ENCODE measurements at regions not wholly inside any gene's neighbourhood (a gene's known extent, or its start where the extent isn't known, plus 50 kb on each side); places are given as distances from the start of the nearest gene placed in this dataset.
"Not testable (repeated sequence)": the region's sequence is repeated elsewhere in the genome, so short reads cannot be mapped to it uniquely, and the experiment has no call there.

DNA sequence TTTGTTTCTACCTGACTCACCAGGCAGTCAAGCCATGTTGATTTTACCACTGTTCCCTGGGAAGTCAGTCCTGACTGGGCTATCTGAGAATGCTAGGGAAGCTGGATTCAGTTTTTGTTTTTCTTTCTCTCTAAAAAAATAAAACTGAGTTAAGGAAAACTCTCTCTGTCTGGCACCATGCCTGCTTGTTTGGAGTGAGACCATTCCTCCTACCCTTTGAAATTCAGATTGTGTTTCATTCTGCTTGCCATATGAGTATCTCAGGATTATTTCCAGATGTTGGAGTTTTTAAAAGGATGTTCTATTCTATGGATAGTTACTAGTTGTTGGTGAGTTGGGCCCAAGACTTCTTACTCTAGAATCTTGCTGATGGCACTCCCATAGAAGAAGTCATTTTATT lies 1917.0 kb downstream of the LRRC4C start:
- no peaks in the 10 kb centered on the region for H4K20me1 ChIP-seq (ENCODE audit: control insufficient read depth, insufficient read depth, low read length, poor library complexity, severe bottlenecking)
- H3K27me3 ChIP-seq (replicated peaks in 1 of 4; ENCODE audit: control extremely low read depth in 1 of 4, control insufficient read depth in 3 of 4, insufficient read depth in 4 of 4, low read length in 3 of 4) = no peaks in the 10 kb centered on the region
- H3K4me2 ChIP-seq (replicated peaks; ENCODE audit: low read depth, low read length, poor library complexity, severe bottlenecking) = no peak overlapping the region
- H3K27ac ChIP-seq (ENCODE audit: low read length in 2 of 2) = no peak overlapping the region
- no peak overlapping the region for H3K27ac Mint-ChIP-seq
- TF ChIP-seq, protein P1, sequence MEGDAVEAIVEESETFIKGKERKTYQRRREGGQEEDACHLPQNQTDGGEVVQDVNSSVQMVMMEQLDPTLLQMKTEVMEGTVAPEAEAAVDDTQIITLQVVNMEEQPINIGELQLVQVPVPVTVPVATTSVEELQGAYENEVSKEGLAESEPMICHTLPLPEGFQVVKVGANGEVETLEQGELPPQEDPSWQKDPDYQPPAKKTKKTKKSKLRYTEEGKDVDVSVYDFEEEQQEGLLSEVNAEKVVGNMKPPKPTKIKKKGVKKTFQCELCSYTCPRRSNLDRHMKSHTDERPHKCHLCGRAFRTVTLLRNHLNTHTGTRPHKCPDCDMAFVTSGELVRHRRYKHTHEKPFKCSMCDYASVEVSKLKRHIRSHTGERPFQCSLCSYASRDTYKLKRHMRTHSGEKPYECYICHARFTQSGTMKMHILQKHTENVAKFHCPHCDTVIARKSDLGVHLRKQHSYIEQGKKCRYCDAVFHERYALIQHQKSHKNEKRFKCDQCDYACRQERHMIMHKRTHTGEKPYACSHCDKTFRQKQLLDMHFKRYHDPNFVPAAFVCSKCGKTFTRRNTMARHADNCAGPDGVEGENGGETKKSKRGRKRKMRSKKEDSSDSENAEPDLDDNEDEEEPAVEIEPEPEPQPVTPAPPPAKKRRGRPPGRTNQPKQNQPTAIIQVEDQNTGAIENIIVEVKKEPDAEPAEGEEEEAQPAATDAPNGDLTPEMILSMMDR (IDR thresholded peaks at IDR 0.05) = no peak
- no peak for TF ChIP-seq EZH2 (IDR thresholded peaks at IDR 0.05; ENCODE audit: borderline replicate concordance, insufficient read depth, low read depth, low read length, poor library complexity, severe bottlenecking)
- peaks cover 0 to 9% (median 0%) of the 10 kb centered on the region in 3 donors for H3K9me3 ChIP-seq (ENCODE audit: control extremely low read depth in 1 of 3, control insufficient read depth in 2 of 3, insufficient read depth in 1 of 3, low read length in 2 of 3)
- CTCF ChIA-PET = no interaction called here
- no peak overlapping the region for H2AFZ ChIP-seq (ENCODE audit: insufficient read depth, low read depth, low read length, poor library complexity, severe bottlenecking)
- no peaks in the 10 kb centered on the region for H3K4me1 Mint-ChIP-seq
- no peak overlapping the region for H3K4me3 ChIP-seq (ENCODE audit: control extremely low read depth in 1 of 5, extremely low read depth in 1 of 5, insufficient read depth in 1 of 5, low read depth in 2 of 5, low read length in 4 of 5)
- no peaks in the 10 kb centered on the region for H3K27me3 Mint-ChIP-seq
- no peaks in the 10 kb centered on the region for H3K79me2 ChIP-seq (ENCODE audit: control insufficient read depth, insufficient read depth, low read length)
- DNase-seq (no peak), ATAC-seq (ENCODE audit: low read depth) (no peak)
- intact Hi-C loops (cut with micrococcal nuclease) = no loop called here
- POLR2A ChIA-PET = no interaction called here
- H3K4me1 ChIP-seq (ENCODE audit: control insufficient read depth in 2 of 2, insufficient read depth in 2 of 2, low read length in 2 of 2) = no peaks in the 10 kb centered on the region
- no peaks in the 10 kb centered on the region for H3K36me3 ChIP-seq (replicated peaks in 1 of 2; ENCODE audit: control extremely low read depth in 1 of 2, control insufficient read depth in 1 of 2, extremely low read depth in 1 of 2, insufficient read depth in 2 of 2, low read length in 1 of 2)
- H3K4me3 Mint-ChIP-seq = no peak overlapping the region
- no peak overlapping the region for H3K9ac ChIP-seq (ENCODE audit: low read length)
- peaks cover 10% of the 10 kb centered on the region for H3K9me3 Mint-ChIP-seq (ENCODE audit: insufficient read depth)

DNA sequence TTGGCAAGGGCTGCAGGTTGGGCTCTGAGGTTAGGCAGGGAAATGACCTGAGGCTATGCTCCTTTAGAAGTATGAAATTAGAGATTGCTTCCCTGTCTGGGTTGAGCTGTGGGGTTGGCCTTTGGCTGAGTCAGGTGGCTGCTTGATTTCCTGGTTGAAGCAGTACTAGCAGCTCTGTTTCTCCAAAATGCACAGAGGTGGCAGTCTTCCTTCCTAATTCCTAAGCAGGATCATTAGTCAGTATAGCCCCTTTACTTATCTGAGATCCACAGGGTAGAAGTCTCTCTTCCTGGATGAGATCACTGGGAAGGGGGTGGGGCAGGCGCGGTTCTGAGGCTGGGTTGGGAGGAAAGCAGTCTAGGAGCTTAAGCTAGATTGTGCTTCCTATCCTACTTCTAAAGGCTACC lies 1917.5 kb downstream of the LRRC4C start:
- ATAC-seq (ENCODE audit: low read depth) (no peak), DNase-seq (no peak)
- Histone ChIP-seq H3K9me3 (ENCODE audit: control extremely low read depth in 1 of 3, control insufficient read depth in 2 of 3, insufficient read depth in 1 of 3, low read length in 2 of 3) (peaks cover 0 to 9% (median 0%) of the 10 kb centered on the region in 3 donors), H3K4me2 (replicated peaks; ENCODE audit: low read depth, low read length, poor library complexity, severe bottlenecking) (no peak overlapping the region), H3K79me2 (ENCODE audit: control insufficient read depth, insufficient read depth, low read length) (no peaks in the 10 kb centered on the region), H3K27ac (ENCODE audit: low read length in 2 of 2) (no peak overlapping the region), H3K9ac (ENCODE audit: low read length) (no peak overlapping the region), H3K27me3 (replicated peaks in 1 of 4; ENCODE audit: control extremely low read depth in 1 of 4, control insufficient read depth in 3 of 4, insufficient read depth in 4 of 4, low read length in 3 of 4) (no peaks in the 10 kb centered on the region), H4K20me1 (ENCODE audit: control insufficient read depth, insufficient read depth, low read length, poor library complexity, severe bottlenecking) (no peaks in the 10 kb centered on the region), H3K36me3 (replicated peaks in 1 of 2; ENCODE audit: control extremely low read depth in 1 of 2, control insufficient read depth in 1 of 2, extremely low read depth in 1 of 2, insufficient read depth in 2 of 2, low read length in 1 of 2) (no peaks in the 10 kb centered on the region), H3K4me1 (ENCODE audit: control insufficient read depth in 2 of 2, insufficient read depth in 2 of 2, low read length in 2 of 2) (no peaks in the 10 kb centered on the region), H2AFZ (ENCODE audit: insufficient read depth, low read depth, low read length, poor library complexity, severe bottlenecking) (no peak overlapping the region), H3K4me3 (ENCODE audit: control extremely low read depth in 1 of 5, extremely low read depth in 1 of 5, insufficient read depth in 1 of 5, low read depth in 2 of 5, low read length in 4 of 5) (no peak overlapping the region)
- POLR2A ChIA-PET = no interaction called here
- Mint-ChIP-seq H3K27me3 (no peaks in the 10 kb centered on the region), H3K27ac (no peak overlapping the region), H3K4me3 (no peak overlapping the region), H3K9me3 (ENCODE audit: insufficient read depth) (peaks cover 8% of the 10 kb centered on the region), H3K4me1 (no peaks in the 10 kb centered on the region)
- no CpG with 5 or more reads among the region's 2 CpGs for WGBS (ENCODE audit: insufficient coverage)
- CTCF ChIA-PET = no interaction called here
- TF ChIP-seq, protein P1 (IDR thresholded peaks at IDR 0.05) = no peak
- no peak for TF ChIP-seq EZH2 (IDR thresholded peaks at IDR 0.05; ENCODE audit: borderline replicate concordance, insufficient read depth, low read depth, low read length, poor library complexity, severe bottlenecking)
- intact Hi-C loops (cut with micrococcal nuclease) = no loop called here

DNA sequence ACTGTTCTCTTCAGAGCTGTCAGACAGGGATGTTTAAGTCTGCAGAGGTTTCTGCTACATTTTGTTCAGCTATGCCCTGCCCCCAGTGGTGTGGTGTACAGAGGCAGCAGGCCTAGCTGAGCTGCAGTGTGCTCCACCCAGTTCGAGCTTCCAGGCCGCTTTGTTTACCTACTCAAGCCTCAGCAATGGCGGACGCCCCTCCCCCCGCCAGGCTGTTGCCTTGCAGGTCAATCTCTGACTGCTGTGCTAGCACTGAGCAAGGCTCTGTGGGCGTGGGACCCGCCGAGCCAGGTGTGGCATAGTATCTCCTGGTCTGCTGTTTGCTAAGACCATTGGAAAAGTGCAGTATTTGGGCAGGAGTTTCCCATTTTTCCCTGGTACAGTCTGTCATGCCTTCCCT lies 1923.1 kb downstream of the LRRC4C start:
- H3K4me3 Mint-ChIP-seq; DNase-seq; H3K79me2 ChIP-seq (ENCODE audit: control insufficient read depth, insufficient read depth, low read length); H3K27me3 ChIP-seq (replicated peaks in 1 of 4; ENCODE audit: control extremely low read depth in 1 of 4, control insufficient read depth in 3 of 4, insufficient read depth in 4 of 4, low read length in 3 of 4); H3K27ac Mint-ChIP-seq; H3K36me3 ChIP-seq (replicated peaks in 1 of 2; ENCODE audit: control extremely low read depth in 1 of 2, control insufficient read depth in 1 of 2, extremely low read depth in 1 of 2, insufficient read depth in 2 of 2, low read length in 1 of 2); ATAC-seq (ENCODE audit: low read depth); H3K27ac ChIP-seq (ENCODE audit: low read length in 2 of 2); H2AFZ ChIP-seq (ENCODE audit: insufficient read depth, low read depth, low read length, poor library complexity, severe bottlenecking); CTCF ChIA-PET; H3K4me3 ChIP-seq (ENCODE audit: control extremely low read depth in 1 of 5, extremely low read depth in 1 of 5, insufficient read depth in 1 of 5, low read depth in 2 of 5, low read length in 4 of 5); H3K4me1 Mint-ChIP-seq; intact Hi-C loops (cut with micrococcal nuclease); H3K9me3 ChIP-seq (ENCODE audit: control extremely low read depth in 1 of 3, control insufficient read depth in 2 of 3, insufficient read depth in 1 of 3, low read length in 2 of 3); H3K4me1 ChIP-seq (ENCODE audit: control insufficient read depth in 2 of 2, insufficient read depth in 2 of 2, low read length in 2 of 2); POLR2A ChIA-PET; H3K4me2 ChIP-seq (replicated peaks; ENCODE audit: low read depth, low read length, poor library complexity, severe bottlenecking); H4K20me1 ChIP-seq (ENCODE audit: control insufficient read depth, insufficient read depth, low read length, poor library complexity, severe bottlenecking); H3K9ac ChIP-seq (ENCODE audit: low read length); H3K27me3 Mint-ChIP-seq: not testable (repeated sequence)
- 90% methylated on average over 8 of the region's 8 CpGs for WGBS (ENCODE audit: insufficient coverage)
- H3K9me3 Mint-ChIP-seq (ENCODE audit: insufficient read depth) = peaks cover 11% of the 10 kb centered on the region

Measured in B cell (primary cell).